Urinary bladder (tissue), 3 donors: ENCODE measurements at regions not wholly inside any gene's neighbourhood (a gene's known extent, or its start where the extent isn't known, plus 50 kb on each side); places are given as distances from the start of the nearest gene placed in this dataset.

ENCODE experiments used
- DNase-seq: peaks from one replicate; pipeline ENCODE4 v3.0.0-alpha.2; 2015; ENCODE audit errors: extremely low spot score
- H3K27ac ChIP-seq: one replicate; pipeline ENCODE4 v1.5.1; 2013; ENCODE audit warnings: low read depth, mild to moderate bottlenecking, moderate library complexity
- H3K36me3 ChIP-seq: one replicate; pipeline ENCODE4 v1.6.1; 2013; ENCODE audit warnings: mild to moderate bottlenecking, moderate library complexity; ENCODE audit not compliant: insufficient read depth
- H3K4me1 ChIP-seq: one replicate; pipeline ENCODE4 v1.6.1; 2013; ENCODE audit warnings: mild to moderate bottlenecking, moderate library complexity; ENCODE audit not compliant: insufficient read depth
- H3K4me3 ChIP-seq: one replicate; pipeline ENCODE4 v1.5.1; 2013; ENCODE audit warnings: low read depth, low read length
- WGBS: extraction: QIAGEN DNeasy Blood & Tissue Kit; methylation state at CpG from one replicate; pipeline ENCODE4 v1.1.7; 2013; 5-methylcytosine and 5-hydroxymethylcytosine counted together
- donor health status: healthy with polysubstance abuse.
- donor health status: healthy.

- H3K27ac ChIP-seq: no peak overlapping the region
- H3K4me3 ChIP-seq: no peak overlapping the region
- no peaks in the 10 kb centered on the region for H3K36me3 ChIP-seq
- 25% methylated on average over 2 of the region's 2 CpGs for WGBS
- peak; percentile 7 for DNase-seq
- no peaks in the 10 kb centered on the region for H3K4me1 ChIP-seq
Measured at GRCh38 chr11:105466582-105467228, 143.2 kb upstream of the GRIA4 start.

GRCh38 chr11:105458071-105458470 lies 151.8 kb upstream of the GRIA4 start:
- WGBS: 89% methylated on average over 9 of the region's 9 CpGs

DNA sequence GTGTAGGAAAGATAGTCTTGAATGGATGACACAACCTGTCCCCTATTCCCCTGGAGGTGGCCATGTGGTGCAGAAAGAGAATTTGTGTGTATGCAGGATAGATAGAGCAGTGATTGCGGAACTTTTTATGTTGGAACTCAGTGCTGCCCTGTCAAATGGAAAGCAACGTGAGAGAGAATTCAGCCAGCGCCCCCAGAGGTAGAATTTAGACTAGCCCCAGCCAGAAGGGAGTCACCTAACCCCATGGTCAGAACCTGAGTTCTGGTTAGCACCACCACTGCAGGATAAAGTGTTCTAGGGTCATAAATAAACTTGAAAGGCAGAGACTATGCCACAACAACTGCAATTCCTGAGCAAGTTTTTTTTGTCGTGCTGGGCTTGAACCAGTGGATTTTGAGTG lies 152.9 kb upstream of the GRIA4 start:
- no peaks in the 10 kb centered on the region for H3K36me3 ChIP-seq
- 64% methylated on average over 4 of the region's 4 CpGs for WGBS
- H3K4me3 ChIP-seq: no peak overlapping the region
- no peak overlapping the region for H3K27ac ChIP-seq
- DNase-seq: no peak
- no peaks in the 10 kb centered on the region for H3K4me1 ChIP-seq

More at GRCh38 chr11:105458071-105458470, 151.8 kb upstream of the GRIA4 start:
- no peak overlapping the region for H3K27ac ChIP-seq
- H3K36me3 ChIP-seq: no peaks in the 10 kb centered on the region
- H3K4me1 ChIP-seq: no peaks in the 10 kb centered on the region
- H3K4me3 ChIP-seq: no peak overlapping the region
- DNase-seq: no peak

DNA sequence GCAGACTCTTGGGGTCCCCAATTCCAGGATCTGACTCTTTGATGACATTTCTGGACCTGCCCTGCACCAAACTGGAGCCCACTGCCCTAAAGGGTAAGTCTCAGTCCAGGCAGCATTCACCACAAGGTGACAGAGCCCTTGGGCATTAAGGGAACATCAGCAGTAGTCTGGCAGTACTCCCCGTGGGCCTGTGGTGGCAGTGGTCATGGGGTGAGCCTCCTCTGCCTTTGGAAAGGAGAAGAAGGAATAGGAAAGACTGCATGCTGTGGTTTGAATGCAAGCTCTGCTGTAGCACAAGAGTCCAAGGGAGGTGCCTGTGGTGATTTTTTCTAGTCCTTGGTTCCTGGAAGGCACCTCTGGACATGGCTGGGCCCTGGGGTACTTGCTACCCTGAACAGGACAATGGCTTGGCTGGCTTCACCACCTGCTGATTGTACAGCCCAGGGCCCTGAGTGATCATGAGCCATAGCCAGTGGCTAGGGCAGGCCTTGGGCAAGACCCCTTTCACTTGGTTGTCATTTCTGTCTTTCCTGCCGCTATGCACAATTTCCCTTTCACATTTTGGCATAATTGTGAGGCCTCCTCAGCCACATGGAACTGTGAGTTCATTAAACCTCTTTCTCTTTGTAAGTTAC lies 160.7 kb upstream of the GRIA4 start:
- 88% methylated on average over 2 of the region's 2 CpGs for WGBS
- DNase-seq: no peak
- no peak overlapping the region for H3K4me3 ChIP-seq
- no peaks in the 10 kb centered on the region for H3K36me3 ChIP-seq
- no peak overlapping the region for H3K27ac ChIP-seq
- no peaks in the 10 kb centered on the region for H3K4me1 ChIP-seq

GRCh38 chr11:105448703-105449079 lies 161.2 kb upstream of the GRIA4 start:
- no peak overlapping the region for H3K27ac ChIP-seq
- no peaks in the 10 kb centered on the region for H3K36me3 ChIP-seq
- WGBS: 86% methylated on average over 4 of the region's 4 CpGs

GRCh38 chr11:105447936-105448702 lies 161.8 kb upstream of the GRIA4 start:
- H3K4me3 ChIP-seq: no peak overlapping the region
- 90% methylated on average over 1 of the region's 1 CpG for WGBS
- no peaks in the 10 kb centered on the region for H3K36me3 ChIP-seq
- no peak for DNase-seq
- H3K4me1 ChIP-seq: no peaks in the 10 kb centered on the region
- H3K27ac ChIP-seq: no peak overlapping the region

More at GRCh38 chr11:105448703-105449079, 161.2 kb upstream of the GRIA4 start:
- H3K4me3 ChIP-seq: no peak overlapping the region
- no peak for DNase-seq
- no peaks in the 10 kb centered on the region for H3K4me1 ChIP-seq

DNA sequence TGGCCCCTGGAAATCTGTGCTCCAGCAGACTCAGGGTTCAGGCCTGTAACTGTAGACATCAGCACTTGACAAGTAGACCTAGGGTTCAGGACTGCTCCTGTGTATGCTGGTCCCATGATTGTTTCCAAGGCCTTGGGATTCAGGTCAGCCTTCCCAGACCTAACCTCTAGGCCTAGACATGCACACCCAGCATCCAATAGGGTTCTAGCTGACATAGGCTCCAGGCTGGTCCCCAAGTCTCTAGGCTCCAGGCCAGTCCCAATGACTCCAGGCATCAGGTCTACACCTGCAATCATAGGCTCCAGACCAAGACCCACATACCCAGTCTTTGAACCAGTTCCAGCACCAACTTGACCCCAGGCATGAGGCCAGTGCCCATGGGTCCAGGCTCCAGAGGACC lies 166.2 kb upstream of the GRIA4 start:
- H3K4me3 ChIP-seq: no peak overlapping the region
- H3K27ac ChIP-seq: no peak overlapping the region
- no peaks in the 10 kb centered on the region for H3K4me1 ChIP-seq
- no peaks in the 10 kb centered on the region for H3K36me3 ChIP-seq
- no peak for DNase-seq

DNA sequence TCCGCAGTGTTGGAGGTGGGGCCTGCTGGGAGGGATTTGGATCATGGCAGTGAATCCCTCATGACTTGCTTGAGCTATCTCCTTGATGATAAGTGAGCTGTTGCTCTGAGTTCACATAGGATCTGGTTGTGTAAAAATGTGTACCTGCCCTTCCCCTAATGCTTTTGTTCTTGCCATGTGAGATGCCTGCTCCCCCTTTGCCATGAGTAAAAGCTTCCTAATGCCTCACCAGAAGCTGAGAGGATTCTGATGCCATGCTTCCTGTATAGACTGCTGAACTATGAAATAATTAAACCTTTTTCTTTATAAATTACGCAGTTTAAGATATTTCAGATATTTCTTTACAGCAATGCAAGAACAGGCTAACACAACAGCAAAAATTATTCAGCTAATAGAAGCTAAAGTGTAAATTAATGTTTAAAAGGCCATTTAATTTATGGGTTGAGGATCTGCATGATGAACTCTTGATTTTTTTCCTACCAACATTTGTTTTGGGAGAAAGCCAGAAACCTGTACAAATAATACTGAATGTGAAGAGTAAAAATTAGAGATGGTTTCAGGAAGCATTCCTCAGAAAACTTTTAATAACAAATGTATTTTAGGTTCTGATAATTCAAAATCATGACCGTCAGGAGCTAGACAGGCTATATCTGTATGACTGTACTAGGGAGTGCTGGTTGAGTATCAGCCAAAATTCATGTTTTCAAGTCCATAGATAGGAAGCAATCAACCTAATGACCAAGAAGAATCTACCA lies 177.5 kb upstream of the GRIA4 start:
- 46% methylated on average over 3 of the region's 3 CpGs for WGBS

DNA sequence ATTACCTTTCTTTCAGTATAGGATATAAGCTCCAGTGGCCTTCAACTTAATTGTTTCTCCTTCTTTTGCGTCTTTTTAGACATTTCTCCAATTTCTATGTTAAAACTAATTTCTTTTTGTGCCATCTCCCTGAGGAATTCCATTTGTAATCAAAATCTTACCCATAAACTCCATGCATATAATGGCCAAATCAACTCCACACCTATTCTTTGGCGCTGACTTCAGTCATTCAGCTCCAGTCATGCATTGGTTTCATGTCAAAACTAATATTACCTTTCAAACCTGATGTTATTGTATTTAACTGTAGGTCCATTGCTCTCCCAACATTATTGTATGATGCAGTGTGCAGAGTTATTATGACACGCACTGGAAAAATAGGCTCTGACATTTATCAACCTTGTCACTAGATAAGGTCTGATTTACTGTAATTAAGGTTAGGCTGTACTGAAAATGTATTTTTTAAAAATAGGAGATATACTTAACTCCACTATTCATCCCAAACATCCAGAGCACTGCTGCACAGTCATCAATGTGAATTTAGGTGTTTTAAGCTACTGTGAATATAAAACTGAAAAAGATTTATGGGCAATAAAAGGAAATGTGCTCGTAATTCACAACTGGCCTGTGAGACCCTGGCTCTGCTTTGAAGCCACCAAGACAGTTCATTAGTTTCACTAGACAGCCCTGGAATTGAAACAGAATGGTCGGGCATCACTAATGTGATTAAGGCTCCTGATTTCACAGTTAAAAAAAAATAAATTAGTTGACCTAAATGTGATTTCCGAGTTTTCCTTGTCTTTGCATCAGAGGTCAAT lies 180.6 kb upstream of the GRIA4 start:
- Histone ChIP-seq H3K36me3 (no peaks in the 10 kb centered on the region), H3K4me3 (no peak overlapping the region), H3K27ac (no peak overlapping the region), H3K4me1 (no peaks in the 10 kb centered on the region)
- WGBS: 69% methylated on average over 6 of the region's 6 CpGs
- no peak for DNase-seq

More for the DNA sequence above, 177.5 kb upstream of the GRIA4 start:
- no peaks in the 10 kb centered on the region for H3K36me3 ChIP-seq
- no peak overlapping the region for H3K4me3 ChIP-seq
- no peaks in the 10 kb centered on the region for H3K4me1 ChIP-seq
- no peak for DNase-seq
- no peak overlapping the region for H3K27ac ChIP-seq

- no peak for DNase-seq
- Histone ChIP-seq H3K27ac (no peak overlapping the region), H3K36me3 (no peaks in the 10 kb centered on the region), H3K4me1 (no peaks in the 10 kb centered on the region), H3K4me3 (no peak overlapping the region)
- 88% methylated on average over 1 of the region's 1 CpG for WGBS
Measured at GRCh38 chr11:105407101-105407500, 202.8 kb upstream of the GRIA4 start.

GRCh38 chr11:105401269-105401809 lies 208.5 kb upstream of the GRIA4 start:
- DNase-seq: no peak
- H3K4me3 ChIP-seq: no peak overlapping the region
- no peaks in the 10 kb centered on the region for H3K4me1 ChIP-seq
- H3K27ac ChIP-seq: no peak overlapping the region
- no peaks in the 10 kb centered on the region for H3K36me3 ChIP-seq
- 43% methylated on average over 2 of the region's 2 CpGs for WGBS

GRCh38 chr11:105399511-105399910 lies 210.4 kb upstream of the GRIA4 start:
- H3K36me3 ChIP-seq: no peaks in the 10 kb centered on the region
- no peaks in the 10 kb centered on the region for H3K4me1 ChIP-seq
- 60% methylated on average over 6 of the region's 6 CpGs for WGBS
- DNase-seq: no peak
- H3K27ac ChIP-seq: no peak overlapping the region
- H3K4me3 ChIP-seq: no peak overlapping the region

GRCh38 chr11:105398636-105399035 lies 211.2 kb upstream of the GRIA4 start:
- no peaks in the 10 kb centered on the region for H3K4me1 ChIP-seq
- no peak overlapping the region for H3K27ac ChIP-seq
- H3K36me3 ChIP-seq: no peaks in the 10 kb centered on the region
- H3K4me3 ChIP-seq: no peak overlapping the region
- DNase-seq: no peak
